K562 (cell line): ENCODE measurements at regions not wholly inside any gene's neighbourhood (a gene's known extent, or its start where the extent isn't known, plus 50 kb on each side); places are given as distances from the start of the nearest gene placed in this dataset.

Source experiments
- ATAC-seq: fragments of 200-7000 bp; cut with Tn5 transposase; 3 replicates; pipeline ENCODE4 v1.9.1; 2020; ENCODE audit warnings: moderate library complexity
- BruUV-seq: library from RNA; stranded (reverse); fragments of 400-500 nt; replicated peaks from 2 replicates; lab custom pipeline; 2021; lab: Mats Ljungman, UMichigan
- CTCF ChIA-PET: fragments of 300-600 bp; formaldehyde crosslinking; extraction: SDS; loops from one replicate; lab custom pipeline; 2021; ENCODE audit warnings: low intra/inter-chr PET ratio; lab: Yijun Ruan, JAX
- POLR2A ChIA-PET: fragments of 300-600, 350-650 bp; sonication (Branson Sonifier 250); formaldehyde crosslinking; extraction: SDS; loops from one replicate; lab custom pipeline; 2021; ENCODE audit warnings: antibody characterized with exemption, inconsistent platforms; lab: Yijun Ruan, JAX
- DNase-seq, 4 experiments: peaks; one replicate each; pipeline versions ENCODE4 v3.0.0 to v3.0.0-alpha.2; 2011 to 2018; ENCODE audit warnings: low spot score in 3 of 4, mixed read lengths in 3 of 4; ENCODE audit errors: extremely low read depth in 1 of 4
- FAIRE-seq: peaks from 2 replicates; lab custom pipeline; 2011; peaks lifted over from hg19 to GRCh38; lab: Jason Lieb, UNC
- H2AFZ ChIP-seq: 2 replicates; pipeline ENCODE4 v1.6.0; 2011; ENCODE audit warnings: low read depth, low read length, control low read depth, inconsistent platforms
- H3K27ac ChIP-seq: fragments of 200-600 bp; 3 replicates; pipeline ENCODE4 v1.8.0; 2011; ENCODE audit warnings: low read depth, mild to moderate bottlenecking, control low read depth, inconsistent platforms, low read length, moderate library complexity, mixed read lengths; ENCODE audit errors: extremely low read depth
- H3K27me3 ChIP-seq, 2 experiments: fragments of 300-600 bp in 1 of 2; 2 replicates in 1 of 2; 3 replicates in 1 of 2; pipeline versions ENCODE4 v1.6.0 to v1.8.0; 2011; ENCODE audit warnings: inconsistent platforms in 2 of 2, low read length in 2 of 2, mild to moderate bottlenecking in 1 of 2, mixed read lengths in 1 of 2, moderate library complexity in 1 of 2; ENCODE audit not compliant: control insufficient read depth in 2 of 2, insufficient read depth in 2 of 2
- H3K36me3 ChIP-seq: fragments of 300-600 bp; 3 replicates; pipeline ENCODE4 v1.8.0; 2011; ENCODE audit warnings: mild to moderate bottlenecking, low read length, inconsistent platforms; ENCODE audit not compliant: control insufficient read depth, insufficient read depth
- H3K4me1 ChIP-seq, 2 experiments: fragments of 200-600 bp in 1 of 2; replicated peaks in 1 of 2; 2 replicates in 1 of 2; 3 replicates in 1 of 2; pipeline versions ENCODE4 v1.5.1 to v1.8.0; 2011; ENCODE audit warnings: inconsistent platforms in 2 of 2, low read length in 2 of 2, mild to moderate bottlenecking in 1 of 2, mixed read lengths in 1 of 2, moderate library complexity in 1 of 2; ENCODE audit not compliant: control insufficient read depth in 2 of 2, insufficient read depth in 2 of 2
- H3K4me2 ChIP-seq: 2 replicates; pipeline ENCODE4 v1.6.1; 2011; ENCODE audit warnings: low read length, control low read depth, inconsistent platforms, mixed read lengths; ENCODE audit not compliant: insufficient read depth
- H3K4me3 ChIP-seq: fragments of 200-600 bp; sonication (generic), shearing (Covaris generic); 2 replicates; pipeline ENCODE4 v1.5.1; 2016; ENCODE audit warnings: control low read depth, inconsistent platforms
- H3K79me2 ChIP-seq: fragments of 200-600 bp; 3 replicates; pipeline ENCODE4 v1.8.0; 2011; ENCODE audit warnings: low read length, inconsistent platforms; ENCODE audit not compliant: control insufficient read depth, insufficient read depth
- H3K9ac ChIP-seq, 2 experiments: 2 replicates each; pipeline versions ENCODE4 v1.6.0 to v1.6.1; 2011; ENCODE audit warnings: low read depth in 2 of 2, low read length in 2 of 2, control low read depth in 1 of 2, inconsistent platforms in 1 of 2, mild to moderate bottlenecking in 1 of 2, mixed read lengths in 1 of 2; ENCODE audit not compliant: insufficient read depth in 1 of 2
- H3K9me1 ChIP-seq: one replicate; pipeline ENCODE4 v1.6.0; 2011; ENCODE audit warnings: inconsistent platforms, mild to moderate bottlenecking, low read length, moderate library complexity; ENCODE audit not compliant: control insufficient read depth, insufficient read depth
- H3K9me3 ChIP-seq: replicated peaks from 2 replicates; pipeline ENCODE4 v1.5.1; 2011; ENCODE audit warnings: low read depth, low read length, inconsistent platforms; ENCODE audit not compliant: control insufficient read depth, insufficient read depth
- H4K20me1 ChIP-seq: replicated peaks from 2 replicates; pipeline ENCODE4 v1.6.1; 2011; ENCODE audit warnings: low read length, inconsistent platforms, mixed read lengths; ENCODE audit not compliant: control insufficient read depth, insufficient read depth
- FIP1L1 ChIP-seq: fragments of 200-400 bp; formaldehyde crosslinking; IDR thresholded peaks from 2 replicates; pipeline ENCODE4 v1.6.1; 2018; ENCODE audit warnings: mild to moderate bottlenecking, low read depth, low read length; ENCODE audit not compliant: poor library complexity, severe bottlenecking
- GABPB2 ChIP-seq: fragments of 250-450 bp; sonication (Bioruptor Pico); conservative IDR thresholded peaks from 2 replicates; pipeline ENCODE4 v1.5.1; 2021; ENCODE audit warnings: mild to moderate bottlenecking
- HMG20B ChIP-seq: fragments of 250-450 bp; sonication (Bioruptor Pico); IDR thresholded peaks from 2 replicates; pipeline ENCODE4 v1.5.0; 2021; ENCODE audit warnings: mild to moderate bottlenecking
- HNRNPLL ChIP-seq: fragments of 200-400 bp; formaldehyde crosslinking; IDR thresholded peaks from 2 replicates; pipeline ENCODE4 v1.6.1; 2017; ENCODE audit warnings: low read length, low read depth, mild to moderate bottlenecking; ENCODE audit not compliant: poor library complexity, severe bottlenecking
- IRF2 ChIP-seq: sonication (generic); formaldehyde crosslinking; IDR thresholded peaks from 2 replicates; pipeline ENCODE4 v1.8.1; 2022; ENCODE audit warnings: mild to moderate bottlenecking, missing genetic modification reagents
- KLF10 ChIP-seq: fragments of 250-450 bp; sonication (Bioruptor Pico); IDR thresholded peaks from 2 replicates; pipeline ENCODE4 v1.6.1; 2021; ENCODE audit warnings: matching md5 sums
- MBD1 ChIP-seq: fragments of 250-450 bp; sonication (Bioruptor Pico); IDR thresholded peaks from 2 replicates; pipeline ENCODE4 v1.8.0; 2022; ENCODE audit warnings: inconsistent platforms
- RBBP5 ChIP-seq: fragments of 200-600 bp; sonication (generic); IDR thresholded peaks from 2 replicates; pipeline ENCODE4 v1.6.1; 2012; ENCODE audit warnings: borderline replicate concordance, mild to moderate bottlenecking, low read length, control low read depth, inconsistent platforms; ENCODE audit not compliant: insufficient read depth, poor library complexity, severe bottlenecking
- RBM14 ChIP-seq: fragments of 200-400 bp; formaldehyde crosslinking; IDR thresholded peaks from 2 replicates; pipeline ENCODE4 v1.6.1; 2018; ENCODE audit warnings: low read depth, mild to moderate bottlenecking, low read length, moderate library complexity, borderline replicate concordance; ENCODE audit not compliant: insufficient read depth
- SFPQ ChIP-seq: fragments of 200-400 bp; formaldehyde crosslinking; IDR thresholded peaks from 2 replicates; pipeline ENCODE4 v1.6.1; 2017; ENCODE audit warnings: mild to moderate bottlenecking, low read depth, low read length, moderate library complexity
- SMC3 ChIP-seq: conservative IDR thresholded peaks from 2 replicates; pipeline ENCODE4 v1.6.1; 2011; ENCODE audit warnings: low read depth, low read length, improper control_type of control experiment; ENCODE audit not compliant: insufficient read depth
- TCFL5 ChIP-seq: fragments of 250-450 bp; sonication (Bioruptor Pico); conservative IDR thresholded peaks from 2 replicates; pipeline ENCODE4 v1.6.1; 2021; ENCODE audit warnings: mild to moderate bottlenecking, moderate library complexity, matching md5 sums
- XRCC4 ChIP-seq: IDR thresholded peaks from one replicate; pipeline ENCODE4 v1.6.1; 2011; ENCODE audit not compliant: insufficient read depth, insufficient read length; ENCODE audit errors: extremely low read depth
- ZKSCAN1 ChIP-seq: fragments of 150-350 bp; IDR thresholded peaks from 2 replicates; pipeline ENCODE4 v1.6.1; 2016; ENCODE audit warnings: low read depth, low read length
- ZNF232 ChIP-seq: sonication (generic); formaldehyde crosslinking; IDR thresholded peaks from 2 replicates; pipeline ENCODE4 v1.8.0; 2022; ENCODE audit warnings: mild to moderate bottlenecking, missing genetic modification reagents
- ZNF316 ChIP-seq: fragments of 450-650 bp; IDR thresholded peaks from 2 replicates; pipeline ENCODE4 v1.6.1; 2016
- ZNF41 ChIP-seq: fragments of 250-450 bp; sonication (Bioruptor Pico); conservative IDR thresholded peaks from 2 replicates; pipeline ENCODE4 v1.4.0; 2020; ENCODE audit warnings: mild to moderate bottlenecking
- ZNF76 ChIP-seq: fragments of 250-450 bp; sonication (Bioruptor Pico); IDR thresholded peaks from 2 replicates; pipeline ENCODE4 v1.4.0; 2020; ENCODE audit warnings: mild to moderate bottlenecking, moderate library complexity, borderline replicate concordance
- WGBS: fragments of 100-300 bp; shearing (Covaris generic); methylation state at CpG from one replicate; pipeline ENCODE4 v1.1.6; 2016; ENCODE audit warnings: low coverage, mixed read lengths; ENCODE audit not compliant: insufficient coverage; ENCODE audit errors: missing lambda C conversion rate; 5-methylcytosine and 5-hydroxymethylcytosine counted together
- in situ Hi-C: fragments of 300-500 bp; cut with MboI; formaldehyde crosslinking; loops from 4 replicates; pipeline ENCODE4 v1.15.0; 2018; ENCODE audit warnings: inconsistent platforms, mixed read lengths
- intact Hi-C: fragments of 100-400 bp; cut with micrococcal nuclease; formaldehyde crosslinking; loops from 2 replicates; pipeline ENCODE4 v1.14.2; 2022

- TF ChIP-seq RBBP5 = no peak
- TF ChIP-seq HMG20B (CRISPR knock-in tag) = no peak
Observed at GRCh38 chr22:47727641-47728040, 965.2 kb downstream of the TBC1D22A start (continued).

- Histone ChIP-seq H3K4me3 (no peak overlapping the region), H3K9me3 (peaks cover 2% of the 10 kb centered on the region; the same call in 1 of the 2 replicates), H3K36me3 (no peaks in the 10 kb centered on the region), H2AFZ (no peak overlapping the region), H3K4me2 (no peak overlapping the region)
- in situ Hi-C loops = no loop called here
- no peak for DNase-seq
- FAIRE-seq = no peak
- BruUV-seq = no TSS peak
- POLR2A ChIA-PET = interaction anchor here (1.1 kb wide), 1 partner anchor 15 kb away, joined by 4 read pairs; no protein-coding TSS in a partner anchor
- no peak for TF ChIP-seq TCFL5 (CRISPR knock-in tag)
- TF ChIP-seq IRF2 (CRISPR knock-in tag) = no peak
- no peak for TF ChIP-seq HNRNPLL
- no peak for TF ChIP-seq ZNF76 (CRISPR knock-in tag)
- no peak for TF ChIP-seq ZNF316
- TF ChIP-seq SMC3 = no peak
- no peak for TF ChIP-seq ZKSCAN1
- no peak for TF ChIP-seq RBM14
- no peak for TF ChIP-seq XRCC4
- no peak for TF ChIP-seq SFPQ
- no peak for TF ChIP-seq GABPB2
- TF ChIP-seq MBD1 = no peak
- TF ChIP-seq FIP1L1 = no peak
- TF ChIP-seq ZNF232 (CRISPR knock-in tag) = no peak
- TF ChIP-seq ZNF41 (CRISPR knock-in tag) = no peak
- no peak for TF ChIP-seq KLF10 (CRISPR knock-in tag)
- TF ChIP-seq, all 486 proteins: peak for 0
- WGBS = 53% methylated on average over 2 of the region's 2 CpGs
- CTCF ChIA-PET = no interaction called here
- H3K79me2 ChIP-seq = no peaks in the 10 kb centered on the region
- H4K20me1 ChIP-seq = no peaks in the 10 kb centered on the region
- no peaks in the 10 kb centered on the region for H3K4me1 ChIP-seq
- no peak for ATAC-seq
- H3K27ac ChIP-seq = no peak overlapping the region
- H3K9me1 ChIP-seq = no peaks in the 10 kb centered on the region
- intact Hi-C loops = no loop called here
- H3K9ac ChIP-seq = no peak overlapping the region
- H3K27me3 ChIP-seq = no peaks in the 10 kb centered on the region
Observed at GRCh38 chr22:47724751-47725150, 962.3 kb downstream of the TBC1D22A start.
